WI38 (cell line): ENCODE measurements at regions not wholly inside any gene's neighbourhood (a gene's known extent, or its start where the extent isn't known, plus 50 kb on each side); places are given as distances from the start of the nearest gene placed in this dataset.

Experiments used
- H3K4me3 ChIP-seq: 2 replicates; pipeline ENCODE4 v1.5.1; 2011; ENCODE audit warnings: low read depth, mild to moderate bottlenecking, control low read depth, low read length
- CTCF ChIP-seq: IDR thresholded peaks from 2 replicates; pipeline ENCODE4 v1.5.1; 2012; ENCODE audit warnings: low read depth, mild to moderate bottlenecking, control low read depth, low read length

GRCh38 chr4:19832411-19832810 lies 419.3 kb upstream of the SLIT2 start:
- no peak for TF ChIP-seq CTCF
- no peak overlapping the region for H3K4me3 ChIP-seq

- TF ChIP-seq CTCF: no peak
- no peak overlapping the region for H3K4me3 ChIP-seq
Measured at GRCh38 chr4:19831644-19832285, 419.9 kb upstream of the SLIT2 start.

GRCh38 chr4:19829101-19829500 lies 422.6 kb upstream of the SLIT2 start:
- no peak overlapping the region for H3K4me3 ChIP-seq
- no peak for TF ChIP-seq CTCF

- no peak overlapping the region for H3K4me3 ChIP-seq
- no peak for TF ChIP-seq CTCF
Measured at GRCh38 chr4:19823781-19824180, 427.9 kb upstream of the SLIT2 start.

- no peak for TF ChIP-seq CTCF
- H3K4me3 ChIP-seq: no peak overlapping the region
Measured at GRCh38 chr4:19819737-19820136, 432.0 kb upstream of the SLIT2 start.

GRCh38 chr4:19809989-19810388 lies 441.7 kb upstream of the SLIT2 start:
- no peak overlapping the region for H3K4me3 ChIP-seq
- TF ChIP-seq CTCF: no peak

- no peak overlapping the region for H3K4me3 ChIP-seq
- no peak for TF ChIP-seq CTCF
Measured at GRCh38 chr4:19807505-19807904, 444.2 kb upstream of the SLIT2 start.
